NCI-H2171 treated with DMSO at 0.1 percent for 48 hours (cell line): ENCODE measurements at regions not wholly inside any gene's neighbourhood (a gene's known extent, or its start where the extent isn't known, plus 50 kb on each side); places are given as distances from the start of the nearest gene placed in this dataset.
"Not testable (repeated sequence)": the region's sequence is repeated elsewhere in the genome, so short reads cannot be mapped to it uniquely, and the experiment has no call there.

Experiments used
- DNase-seq: peaks from one replicate; lab custom pipeline; 2025; lab: John Stamatoyannopoulos, UW

- DNase-seq: no peak
These were observed 412.5 kb upstream of the KLHL4 start for GRCh38 chrX:87105131-87105530.

GRCh38 chrX:87110142-87110541 lies 407.5 kb upstream of the KLHL4 start:
- DNase-seq: no peak

- DNase-seq: no peak
These were observed 376.7 kb upstream of the KLHL4 start for GRCh38 chrX:87140800-87141483.

GRCh38 chrX:87160435-87161010 lies 357.1 kb upstream of the KLHL4 start:
- no peak for DNase-seq

GRCh38 chrX:87167841-87168240 lies 349.8 kb upstream of the KLHL4 start:
- DNase-seq: no peak

GRCh38 chrX:87178009-87178408 lies 339.6 kb upstream of the KLHL4 start:
- not testable (repeated sequence) for DNase-seq
